Astrocyte of the spinal cord (primary cell): ENCODE measurements at regions not wholly inside any gene's neighbourhood (a gene's known extent, or its start where the extent isn't known, plus 50 kb on each side); places are given as distances from the start of the nearest gene placed in this dataset.

ENCODE experiments used
- DNase-seq: peaks from one replicate; pipeline ENCODE4 v3.0.0; 2011; ENCODE audit warnings: low read depth, low spot score
- H3K4me3 ChIP-seq: 2 replicates; pipeline ENCODE4 v1.5.1; 2011; ENCODE audit warnings: low read depth, mild to moderate bottlenecking, low read length, moderate library complexity
- in situ Hi-C: cut with HindIII; loops from 2 replicates; pipeline ENCODE4 v1.10.0; 2017; ENCODE audit warnings: low sequenced_read_pairs
- TF ChIP-seq, protein P1 (sequence below): IDR thresholded peaks from 2 replicates; pipeline ENCODE4 v1.5.1; 2012; ENCODE audit warnings: low read depth, mild to moderate bottlenecking, low read length, inconsistent platforms

DNA sequence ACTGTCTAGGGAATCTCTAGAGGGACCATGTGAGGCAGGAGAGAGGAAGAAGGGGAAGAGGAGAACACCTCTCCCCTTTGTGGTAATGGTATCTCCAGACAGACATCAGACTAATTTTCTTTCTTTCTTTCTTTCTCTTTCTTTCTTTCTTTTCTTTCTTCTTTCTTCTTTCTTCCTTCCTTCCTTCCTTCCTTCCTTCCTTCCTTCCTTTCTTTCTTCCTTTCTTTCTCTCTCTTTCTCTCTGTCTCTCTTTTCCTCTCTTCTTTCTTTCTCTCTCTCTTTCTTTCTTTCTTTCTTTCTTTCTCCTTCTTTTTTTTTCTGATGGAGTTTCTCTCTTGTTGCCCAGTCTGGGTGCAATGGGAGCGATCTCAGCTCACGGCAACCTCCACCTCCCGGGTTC, 73.2 kb upstream of the PAX2 start:
- TF ChIP-seq, protein P1, sequence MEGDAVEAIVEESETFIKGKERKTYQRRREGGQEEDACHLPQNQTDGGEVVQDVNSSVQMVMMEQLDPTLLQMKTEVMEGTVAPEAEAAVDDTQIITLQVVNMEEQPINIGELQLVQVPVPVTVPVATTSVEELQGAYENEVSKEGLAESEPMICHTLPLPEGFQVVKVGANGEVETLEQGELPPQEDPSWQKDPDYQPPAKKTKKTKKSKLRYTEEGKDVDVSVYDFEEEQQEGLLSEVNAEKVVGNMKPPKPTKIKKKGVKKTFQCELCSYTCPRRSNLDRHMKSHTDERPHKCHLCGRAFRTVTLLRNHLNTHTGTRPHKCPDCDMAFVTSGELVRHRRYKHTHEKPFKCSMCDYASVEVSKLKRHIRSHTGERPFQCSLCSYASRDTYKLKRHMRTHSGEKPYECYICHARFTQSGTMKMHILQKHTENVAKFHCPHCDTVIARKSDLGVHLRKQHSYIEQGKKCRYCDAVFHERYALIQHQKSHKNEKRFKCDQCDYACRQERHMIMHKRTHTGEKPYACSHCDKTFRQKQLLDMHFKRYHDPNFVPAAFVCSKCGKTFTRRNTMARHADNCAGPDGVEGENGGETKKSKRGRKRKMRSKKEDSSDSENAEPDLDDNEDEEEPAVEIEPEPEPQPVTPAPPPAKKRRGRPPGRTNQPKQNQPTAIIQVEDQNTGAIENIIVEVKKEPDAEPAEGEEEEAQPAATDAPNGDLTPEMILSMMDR = no peak
- DNase-seq = no peak
- in situ Hi-C loops = no loop called here
- H3K4me3 ChIP-seq = no peak overlapping the region

- no peak overlapping the region for H3K4me3 ChIP-seq
- DNase-seq = no peak
- TF ChIP-seq, protein P1 = no peak
- in situ Hi-C loops = no loop called here
Measured at GRCh38 chr10:100677290-100677945, 68.0 kb upstream of the PAX2 start.

DNA sequence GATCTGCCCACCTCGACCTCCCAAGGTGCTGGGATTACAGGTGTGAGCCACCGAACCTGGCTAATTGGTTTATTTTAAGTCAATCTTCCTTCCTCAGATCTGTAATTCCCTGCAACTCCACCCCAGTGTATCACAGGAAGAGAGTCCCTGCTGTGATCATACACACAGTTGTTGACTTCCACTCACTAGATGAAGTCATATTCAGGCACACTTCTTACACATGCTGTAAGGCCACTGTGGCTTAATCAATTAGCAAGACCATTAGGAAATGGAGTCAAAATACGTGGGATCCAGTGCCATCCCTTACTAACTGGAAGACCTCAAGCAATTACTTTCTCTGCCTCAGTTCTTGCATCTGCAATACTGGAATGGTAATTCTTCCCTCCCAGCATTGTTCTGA, 66.1 kb upstream of the PAX2 start:
- no peak for DNase-seq
- in situ Hi-C loops = no loop called here
- TF ChIP-seq, protein P1 = no peak
- no peak overlapping the region for H3K4me3 ChIP-seq

GRCh38 chr10:100683004-100683403, 62.4 kb upstream of the PAX2 start:
- TF ChIP-seq, protein P1 = no peak
- in situ Hi-C loops = no loop called here
- no peak for DNase-seq
- H3K4me3 ChIP-seq = no peak overlapping the region

GRCh38 chr10:100683545-100684300, 61.7 kb upstream of the PAX2 start:
- H3K4me3 ChIP-seq = no peak overlapping the region
- TF ChIP-seq, protein P1 = no peak
- in situ Hi-C loops = no loop called here

GRCh38 chr10:100684688-100685235, 60.6 kb upstream of the PAX2 start:
- TF ChIP-seq, protein P1 = no peak
- in situ Hi-C loops = no loop called here
- no peak for DNase-seq
- H3K4me3 ChIP-seq = no peak overlapping the region

More at GRCh38 chr10:100683545-100684300, 61.7 kb upstream of the PAX2 start:
- DNase-seq = no peak
